ENCODE measurements at regions not wholly inside any gene's neighbourhood (a gene's known extent, or its start where the extent isn't known, plus 50 kb on each side); places are given as distances from the start of the nearest gene placed in this dataset.

DNA sequence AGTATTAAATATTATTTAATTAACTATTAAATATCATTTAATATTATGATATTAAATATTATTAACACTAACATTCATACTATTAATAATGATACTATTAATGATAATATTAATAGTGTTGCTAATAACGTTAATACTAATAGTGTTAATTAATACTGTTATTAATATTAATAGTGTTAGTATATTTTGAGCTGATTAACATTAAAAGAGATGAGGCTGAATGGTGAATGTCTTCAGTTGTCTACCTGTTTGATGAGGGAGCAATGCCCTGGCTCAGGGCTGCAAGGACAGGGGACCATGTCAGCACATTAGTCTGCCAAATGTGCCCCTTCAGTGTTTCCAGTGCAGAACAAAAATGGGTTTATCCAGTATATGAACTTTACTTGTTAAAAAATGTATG lies 96.6 kb upstream of the PLEKHG1 start:
- TF ChIP-seq EZH2phosphoT487 (IDR thresholded peaks at IDR 0.05; ENCODE audit: borderline replicate concordance, low read depth, low read length): no peak
- TF ChIP-seq, protein P1, sequence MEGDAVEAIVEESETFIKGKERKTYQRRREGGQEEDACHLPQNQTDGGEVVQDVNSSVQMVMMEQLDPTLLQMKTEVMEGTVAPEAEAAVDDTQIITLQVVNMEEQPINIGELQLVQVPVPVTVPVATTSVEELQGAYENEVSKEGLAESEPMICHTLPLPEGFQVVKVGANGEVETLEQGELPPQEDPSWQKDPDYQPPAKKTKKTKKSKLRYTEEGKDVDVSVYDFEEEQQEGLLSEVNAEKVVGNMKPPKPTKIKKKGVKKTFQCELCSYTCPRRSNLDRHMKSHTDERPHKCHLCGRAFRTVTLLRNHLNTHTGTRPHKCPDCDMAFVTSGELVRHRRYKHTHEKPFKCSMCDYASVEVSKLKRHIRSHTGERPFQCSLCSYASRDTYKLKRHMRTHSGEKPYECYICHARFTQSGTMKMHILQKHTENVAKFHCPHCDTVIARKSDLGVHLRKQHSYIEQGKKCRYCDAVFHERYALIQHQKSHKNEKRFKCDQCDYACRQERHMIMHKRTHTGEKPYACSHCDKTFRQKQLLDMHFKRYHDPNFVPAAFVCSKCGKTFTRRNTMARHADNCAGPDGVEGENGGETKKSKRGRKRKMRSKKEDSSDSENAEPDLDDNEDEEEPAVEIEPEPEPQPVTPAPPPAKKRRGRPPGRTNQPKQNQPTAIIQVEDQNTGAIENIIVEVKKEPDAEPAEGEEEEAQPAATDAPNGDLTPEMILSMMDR (conservative IDR thresholded peaks at IDR 0.05; ENCODE audit: low read length): no peak

Measured in OCI-LY7 (cell line).